ENCODE measurements at regions not wholly inside any gene's neighbourhood (a gene's known extent, or its start where the extent isn't known, plus 50 kb on each side); places are given as distances from the start of the nearest gene placed in this dataset.

GRCh38 chr6:137415127-137415833, 78.9 kb downstream of the OLIG3 start:
- DNase-seq = peak; percentile 53 to 79 (median 55)
- H3K27me3 ChIP-seq = no peaks in the 10 kb centered on the region
- H3K36me3 ChIP-seq = no peaks in the 10 kb centered on the region
- H3K4me3 ChIP-seq = peak overlapping the region; percentile 29 to 45 (median 32)
- TF ChIP-seq CTCF (IDR thresholded peaks at IDR 0.05) = peak; percentile 42 to 70 (median 60)
- TF ChIP-seq POLR2A (IDR thresholded peaks at IDR 0.05) = no peak
- H3K4me1 ChIP-seq = no peaks in the 10 kb centered on the region
- H3K9me3 ChIP-seq = no peaks in the 10 kb centered on the region
- peak overlapping the region; percentile 11 to 60 (median 28) for H3K27ac ChIP-seq

GRCh38 chr6:137414599-137414998, 79.6 kb downstream of the OLIG3 start:
- no peaks in the 10 kb centered on the region for H3K9me3 ChIP-seq
- no peaks in the 10 kb centered on the region for H3K36me3 ChIP-seq
- TF ChIP-seq POLR2A (IDR thresholded peaks at IDR 0.05) = no peak
- TF ChIP-seq CTCF (IDR thresholded peaks at IDR 0.05) = no peak
- no peaks in the 10 kb centered on the region for H3K4me1 ChIP-seq
- no peak overlapping the region for H3K27ac ChIP-seq
- H3K4me3 ChIP-seq = no peak overlapping the region
- no peaks in the 10 kb centered on the region for H3K27me3 ChIP-seq
- DNase-seq = no peak

GRCh38 chr6:137413482-137413881, 80.7 kb downstream of the OLIG3 start:
- DNase-seq = no peak
- H3K36me3 ChIP-seq = no peaks in the 10 kb centered on the region
- H3K27ac ChIP-seq = no peak overlapping the region
- no peak for TF ChIP-seq POLR2A (IDR thresholded peaks at IDR 0.05)
- TF ChIP-seq CTCF (IDR thresholded peaks at IDR 0.05) = no peak
- H3K4me1 ChIP-seq = no peaks in the 10 kb centered on the region
- no peaks in the 10 kb centered on the region for H3K9me3 ChIP-seq
- H3K27me3 ChIP-seq = no peaks in the 10 kb centered on the region
- H3K4me3 ChIP-seq = no peak overlapping the region

GRCh38 chr6:137412562-137412961, 81.6 kb downstream of the OLIG3 start:
- no peak for DNase-seq
- Histone ChIP-seq H3K9me3 (no peaks in the 10 kb centered on the region), H3K4me3 (no peak overlapping the region), H3K27ac (no peak overlapping the region), H3K36me3 (no peaks in the 10 kb centered on the region), H3K4me1 (no peaks in the 10 kb centered on the region), H3K27me3 (no peaks in the 10 kb centered on the region)
- no peak for TF ChIP-seq CTCF (IDR thresholded peaks at IDR 0.05)
- no peak for TF ChIP-seq POLR2A (IDR thresholded peaks at IDR 0.05)

GRCh38 chr6:137409266-137409777, 84.9 kb downstream of the OLIG3 start:
- H3K9me3 ChIP-seq = no peaks in the 10 kb centered on the region
- DNase-seq = no peak
- no peaks in the 10 kb centered on the region for H3K27me3 ChIP-seq
- H3K27ac ChIP-seq = no peak overlapping the region
- H3K4me1 ChIP-seq = no peaks in the 10 kb centered on the region
- no peak for TF ChIP-seq CTCF (IDR thresholded peaks at IDR 0.05)
- TF ChIP-seq POLR2A (IDR thresholded peaks at IDR 0.05) = no peak
- H3K36me3 ChIP-seq = no peaks in the 10 kb centered on the region
- no peak overlapping the region for H3K4me3 ChIP-seq

All from Peyer's patch (tissue), 4 donors.